Coronary artery (tissue), 2 donors: ENCODE measurements at regions not wholly inside any gene's neighbourhood (a gene's known extent, or its start where the extent isn't known, plus 50 kb on each side); places are given as distances from the start of the nearest gene placed in this dataset.

Experiments
- DNase-seq: peaks from one replicate; pipeline ENCODE4 v3.0.0-alpha.2; 2017; ENCODE audit warnings: low spot score
- H3K27ac ChIP-seq, 2 donors: fragments of 200-600 bp; sonication (generic); one replicate each; pipeline ENCODE4 v1.5.1; 2016 to 2019
- H3K4me3 ChIP-seq: fragments of 200-600 bp; sonication (generic); 2 replicates; pipeline ENCODE4 v1.5.1; 2016; ENCODE audit warnings: mild to moderate bottlenecking, moderate library complexity
- CTCF ChIP-seq: fragments of 200-600 bp; sonication (generic); IDR thresholded peaks from one replicate; pipeline ENCODE4 v1.5.1; 2019; ENCODE audit warnings: antibody characterized with exemption

GRCh38 chr17:33962857-33963655, 292.0 kb upstream of the CCL2 start:
- TF ChIP-seq CTCF = no peak
- no peak for DNase-seq
- Histone ChIP-seq H3K4me3 (no peak overlapping the region), H3K27ac (no peak overlapping the region)

GRCh38 chr17:33964344-33964979, 290.6 kb upstream of the CCL2 start:
- no peak for TF ChIP-seq CTCF
- DNase-seq = no peak
- Histone ChIP-seq H3K4me3 (no peak overlapping the region), H3K27ac (no peak overlapping the region)

- no peak for DNase-seq
- H3K27ac ChIP-seq = no peak overlapping the region
- no peak overlapping the region for H3K4me3 ChIP-seq
- no peak for TF ChIP-seq CTCF
These were observed 288.6 kb upstream of the CCL2 start for GRCh38 chr17:33966410-33967059.

- no peak for DNase-seq
- Histone ChIP-seq H3K4me3 (no peak overlapping the region), H3K27ac (no peak overlapping the region)
- TF ChIP-seq CTCF = no peak
These were observed 287.3 kb upstream of the CCL2 start for GRCh38 chr17:33967608-33968349.

GRCh38 chr17:33968350-33969044, 286.6 kb upstream of the CCL2 start:
- no peak overlapping the region for H3K27ac ChIP-seq
- no peak for TF ChIP-seq CTCF
- no peak for DNase-seq
- no peak overlapping the region for H3K4me3 ChIP-seq

- no peak overlapping the region for H3K27ac ChIP-seq
- no peak for DNase-seq
- no peak for TF ChIP-seq CTCF
- no peak overlapping the region for H3K4me3 ChIP-seq
These were observed 284.8 kb upstream of the CCL2 start for GRCh38 chr17:33970279-33970678.
